ENCODE measurements at regions not wholly inside any gene's neighbourhood (a gene's known extent, or its start where the extent isn't known, plus 50 kb on each side); places are given as distances from the start of the nearest gene placed in this dataset.

DNA sequence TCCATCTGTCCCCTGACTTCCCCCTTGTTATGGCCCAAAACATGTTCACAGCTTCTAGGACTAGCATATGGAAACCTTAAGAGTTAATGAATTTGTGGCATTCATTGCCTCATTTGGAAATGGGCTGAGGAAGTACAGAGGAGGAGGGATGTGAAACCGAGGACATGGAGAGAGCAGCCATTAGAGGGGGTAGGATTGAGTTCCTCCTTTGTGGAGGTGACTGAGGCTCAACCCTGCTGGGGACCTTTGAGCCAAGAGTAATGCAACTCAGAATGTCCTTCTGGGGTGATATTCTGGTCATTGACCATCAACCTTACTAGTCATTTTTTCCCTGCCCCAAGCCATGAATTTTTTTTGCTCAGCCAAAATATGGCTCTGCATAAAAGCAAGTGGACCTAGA, 109.4 kb downstream of the ZNF518B start:
- H3K36me3 ChIP-seq = no peaks in the 10 kb centered on the region
- no peak overlapping the region for H3K4me3 ChIP-seq
- no peaks in the 10 kb centered on the region; the same call in 1 of the 2 replicates for H3K9me3 ChIP-seq (replicated peaks)
- peaks cover 11% of the 10 kb centered on the region; the same call in 1 of the 2 replicates for H3K4me1 ChIP-seq
- no peak for DNase-seq
- H3K27ac ChIP-seq = no peak overlapping the region
- peaks cover 3% of the 10 kb centered on the region; the same call in 1 of the 2 replicates for H3K27me3 ChIP-seq

DNA sequence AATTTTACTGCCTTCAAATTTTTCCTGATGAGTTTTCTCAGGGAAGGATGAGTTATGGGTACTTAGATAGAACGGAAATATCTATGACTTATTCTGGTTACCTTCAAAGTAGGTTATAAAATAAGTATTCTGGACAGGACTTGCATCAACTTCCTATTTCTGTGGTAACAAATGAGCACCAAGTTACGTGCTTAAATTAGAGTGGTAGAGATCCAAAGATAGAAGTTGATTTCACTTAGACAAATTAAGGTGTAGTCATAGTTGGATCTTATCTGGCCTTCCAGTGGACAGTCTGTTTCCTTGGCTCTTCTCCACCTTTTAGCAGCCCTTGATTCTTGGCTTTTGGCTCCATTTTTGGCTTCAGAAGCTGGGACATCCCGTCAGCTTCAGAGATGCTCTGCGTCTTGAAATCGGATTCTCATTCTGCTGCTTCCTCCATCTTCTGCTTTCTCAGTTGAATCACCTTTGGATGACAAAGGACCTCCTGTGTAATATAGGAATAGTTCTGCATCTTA, 109.9 kb downstream of the ZNF518B start:
- Histone ChIP-seq H3K36me3 (no peaks in the 10 kb centered on the region), H3K27ac (no peak overlapping the region), H3K27me3 (peaks cover 3% of the 10 kb centered on the region; the same call in 1 of the 2 replicates), H3K4me3 (no peak overlapping the region), H3K9me3 (replicated peaks) (no peaks in the 10 kb centered on the region; the same call in 1 of the 2 replicates), H3K4me1 (peaks cover 11% of the 10 kb centered on the region; the same call in 1 of the 2 replicates)
- DNase-seq = no peak

DNA sequence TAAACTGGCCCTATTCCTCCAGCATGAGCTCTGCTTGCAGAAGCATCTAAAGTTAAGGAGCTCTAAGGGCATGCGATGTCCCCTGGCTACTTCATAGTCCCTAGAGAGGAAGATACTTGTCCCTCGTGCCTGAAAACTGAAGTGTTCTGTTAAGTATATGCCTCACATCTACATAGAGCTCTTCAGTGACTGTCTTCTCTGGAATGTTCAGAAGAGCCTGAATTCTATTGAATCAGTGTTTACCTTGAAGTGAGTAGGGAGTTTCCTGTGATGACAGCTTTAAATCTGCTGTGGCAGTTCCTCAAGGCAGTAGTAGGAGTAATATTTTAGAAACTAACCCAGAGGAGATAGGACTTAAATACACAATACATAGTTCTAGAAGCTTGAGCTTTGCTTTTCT, 111.2 kb downstream of the ZNF518B start:
- no peak for DNase-seq
- no peak overlapping the region for H3K27ac ChIP-seq

DNA sequence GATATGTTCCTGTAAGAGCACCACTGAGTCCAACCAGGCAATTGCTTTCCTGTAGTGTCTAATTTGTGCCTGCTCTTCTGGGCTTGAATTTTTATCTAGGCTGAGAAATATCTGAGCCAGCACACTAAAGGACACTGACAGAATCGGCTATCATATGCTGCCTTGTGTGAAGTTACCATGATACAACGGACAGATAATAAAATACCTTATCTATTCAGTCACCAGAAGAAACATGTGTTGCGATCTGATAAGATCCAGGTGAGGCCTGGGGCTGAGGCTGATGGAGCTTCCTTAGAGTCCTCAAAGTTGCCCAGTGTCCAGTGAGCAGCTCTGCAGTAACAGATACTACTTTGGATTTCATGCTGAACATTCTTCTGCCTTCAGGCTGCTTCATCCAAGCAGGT, 111.8 kb downstream of the ZNF518B start:
- H3K36me3 ChIP-seq = no peaks in the 10 kb centered on the region
- H3K4me1 ChIP-seq = peaks cover 17% of the 10 kb centered on the region
- no peaks in the 10 kb centered on the region; the same call in 1 of the 2 replicates for H3K9me3 ChIP-seq (replicated peaks)
- H3K27me3 ChIP-seq = peaks cover 9% of the 10 kb centered on the region
- no peak overlapping the region for H3K4me3 ChIP-seq
- DNase-seq = no peak
- H3K27ac ChIP-seq = no peak overlapping the region

More for the DNA sequence above, 111.2 kb downstream of the ZNF518B start:
- H3K9me3 ChIP-seq (replicated peaks) = no peaks in the 10 kb centered on the region; the same call in 1 of the 2 replicates
- peaks cover 17% of the 10 kb centered on the region for H3K4me1 ChIP-seq
- H3K4me3 ChIP-seq = no peak overlapping the region
- no peaks in the 10 kb centered on the region for H3K36me3 ChIP-seq
- H3K27me3 ChIP-seq = peaks cover 9% of the 10 kb centered on the region

DNA sequence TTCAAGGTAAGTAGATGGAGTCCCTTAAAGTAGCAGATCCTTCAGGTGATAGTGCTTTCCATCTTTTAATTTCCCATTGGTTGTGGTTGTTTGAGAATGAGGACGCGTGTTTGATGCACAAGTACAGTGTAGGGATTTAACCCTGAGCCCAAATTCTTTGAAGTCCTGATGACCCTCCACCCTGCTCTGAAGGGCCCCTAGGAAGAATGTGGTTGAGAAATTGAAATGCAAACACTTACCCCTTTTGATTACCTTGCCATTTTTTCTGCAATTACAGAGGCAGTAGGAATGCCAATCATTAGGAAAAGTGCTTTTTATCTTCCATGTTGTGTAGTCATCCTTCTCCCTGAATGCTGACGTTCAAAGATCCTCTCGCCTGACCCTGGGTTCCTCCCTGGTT, 112.4 kb downstream of the ZNF518B start:
- DNase-seq = no peak
- Histone ChIP-seq H3K36me3 (no peaks in the 10 kb centered on the region), H3K27me3 (peaks cover 9% of the 10 kb centered on the region), H3K4me1 (peaks cover 17% of the 10 kb centered on the region), H3K9me3 (replicated peaks) (no peaks in the 10 kb centered on the region; the same call in 1 of the 2 replicates), H3K4me3 (no peak overlapping the region), H3K27ac (no peak overlapping the region)

DNA sequence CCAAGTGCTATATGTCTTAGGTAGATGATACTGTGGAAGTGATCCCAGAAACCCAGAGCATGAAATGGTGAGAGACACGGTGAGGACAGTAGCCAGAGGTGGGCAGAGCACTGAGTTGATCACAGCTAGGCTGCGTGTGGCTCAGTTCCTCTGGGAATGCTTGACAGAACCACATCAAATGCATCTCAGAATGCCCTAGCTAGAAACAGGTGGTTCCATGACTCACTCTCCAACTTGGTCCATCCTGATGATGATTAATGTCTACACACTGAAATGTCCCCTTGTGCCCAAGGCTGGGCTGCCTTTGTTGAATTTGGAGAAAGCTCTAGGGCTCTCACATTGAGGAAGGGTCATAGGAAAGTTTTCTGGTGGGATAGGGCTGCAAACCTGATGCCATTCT, 113.6 kb downstream of the ZNF518B start:
- Histone ChIP-seq H3K9me3 (replicated peaks) (no peaks in the 10 kb centered on the region; the same call in 1 of the 2 replicates), H3K36me3 (no peaks in the 10 kb centered on the region), H3K27me3 (peaks cover 6% of the 10 kb centered on the region), H3K4me1 (peaks cover 17% of the 10 kb centered on the region), H3K4me3 (no peak overlapping the region), H3K27ac (no peak overlapping the region)
- peak; percentile 11 to 25 for DNase-seq

DNA sequence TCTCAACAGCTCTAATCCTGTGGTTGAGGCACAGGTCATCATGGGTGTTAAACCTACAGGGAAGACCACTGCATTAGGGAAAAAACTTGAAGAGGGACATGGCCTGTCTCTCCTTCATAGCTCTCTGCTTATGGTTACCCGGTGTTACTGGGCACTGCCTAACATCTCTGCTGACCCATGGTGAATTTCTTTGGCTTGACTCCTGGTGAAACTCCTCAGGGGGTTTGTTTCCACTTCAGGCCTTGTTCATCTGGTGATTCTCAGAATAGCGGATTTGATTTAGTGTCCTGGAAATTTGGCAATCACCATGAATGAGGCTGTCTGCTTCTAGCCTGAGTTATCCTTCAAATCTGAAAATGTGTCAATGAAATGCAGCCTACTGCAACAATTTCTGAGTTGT, 114.4 kb downstream of the ZNF518B start:
- DNase-seq = no peak
- no peaks in the 10 kb centered on the region; the same call in 1 of the 2 replicates for H3K9me3 ChIP-seq (replicated peaks)
- H3K36me3 ChIP-seq = no peaks in the 10 kb centered on the region
- H3K27me3 ChIP-seq = peaks cover 6% of the 10 kb centered on the region
- no peak overlapping the region for H3K4me3 ChIP-seq
- peaks cover 17% of the 10 kb centered on the region for H3K4me1 ChIP-seq
- H3K27ac ChIP-seq = no peak overlapping the region

DNA sequence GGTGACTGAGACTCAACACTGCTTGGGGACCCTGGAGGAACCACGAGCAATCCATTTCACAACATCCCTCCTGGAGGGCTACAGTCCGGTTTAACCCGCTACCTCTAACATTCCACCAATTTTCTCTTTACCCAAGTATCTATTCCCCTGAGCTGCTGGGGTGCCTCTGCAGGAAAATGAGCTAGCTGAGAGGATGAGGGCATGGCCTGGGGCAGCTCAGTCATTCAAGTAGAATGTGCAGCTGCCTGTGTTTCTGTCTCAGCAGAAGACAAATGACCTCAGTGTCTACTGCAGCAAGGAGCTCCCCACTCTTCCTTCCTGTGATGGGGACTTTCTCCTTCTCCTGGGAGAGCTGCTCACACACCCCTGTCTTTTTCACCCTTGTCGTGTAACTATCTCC, 120.8 kb downstream of the ZNF518B start:
- Histone ChIP-seq H3K4me3 (no peak overlapping the region), H3K4me1 (peaks cover 10% of the 10 kb centered on the region), H3K9me3 (replicated peaks) (no peaks in the 10 kb centered on the region), H3K36me3 (no peaks in the 10 kb centered on the region), H3K27me3 (peaks cover under 1% of the 10 kb centered on the region; the same call in 1 of the 2 replicates), H3K27ac (peak overlapping the region; percentile 36)
- peak; percentile 63 to 64 for DNase-seq

DNA sequence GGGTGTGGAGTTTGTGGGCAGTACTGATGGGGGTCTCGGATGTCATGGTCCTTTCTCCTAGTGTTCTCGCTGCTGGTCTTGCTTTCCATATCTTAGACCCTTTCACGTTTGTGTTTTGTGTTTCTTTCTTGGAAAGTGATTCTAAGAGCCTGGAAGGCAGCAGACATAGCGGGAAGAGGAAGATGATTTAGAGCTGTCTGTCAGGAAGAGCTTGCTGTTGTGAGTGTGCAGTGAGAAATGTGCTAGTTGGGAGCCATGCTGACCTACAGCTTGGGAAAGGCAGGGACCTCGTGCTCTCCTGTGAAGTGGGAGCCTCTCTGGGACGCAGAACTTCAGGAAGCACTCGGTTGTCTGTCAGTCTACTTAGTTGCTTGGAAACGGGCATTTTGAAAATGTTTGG, 122.2 kb downstream of the ZNF518B start:
- Histone ChIP-seq H3K4me1 (peaks cover 8% of the 10 kb centered on the region), H3K36me3 (no peaks in the 10 kb centered on the region), H3K27ac (no peak overlapping the region), H3K27me3 (no peaks in the 10 kb centered on the region), H3K9me3 (replicated peaks) (no peaks in the 10 kb centered on the region), H3K4me3 (no peak overlapping the region)
- DNase-seq = no peak

DNA sequence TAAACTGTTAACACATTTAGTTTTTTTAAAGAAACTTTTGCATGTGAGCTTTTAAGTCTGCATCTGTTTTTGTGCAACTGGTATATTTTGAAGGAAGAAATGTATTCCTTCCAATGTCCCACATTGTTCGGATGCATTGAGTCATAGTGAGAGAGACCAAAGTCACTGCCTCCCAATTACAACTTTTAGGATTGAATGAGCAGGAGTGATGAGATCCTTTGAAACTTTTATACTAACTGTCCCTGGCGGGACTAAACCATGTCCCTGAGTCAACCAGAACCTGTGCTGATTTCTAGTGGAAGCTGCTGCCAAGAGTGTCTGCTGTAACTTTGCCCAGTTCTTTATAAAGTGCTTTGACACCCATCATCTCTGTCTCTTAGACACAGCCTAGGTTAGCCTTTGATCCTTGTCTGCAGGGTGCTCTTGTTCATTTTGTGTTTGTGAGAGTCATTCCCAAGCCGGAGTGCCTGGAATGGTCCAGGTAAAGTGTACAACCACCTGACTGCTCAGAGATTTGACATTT, 122.7 kb downstream of the ZNF518B start:
- DNase-seq = no peak
- Histone ChIP-seq H3K4me3 (no peak overlapping the region), H3K27me3 (no peaks in the 10 kb centered on the region), H3K36me3 (no peaks in the 10 kb centered on the region), H3K4me1 (peaks cover 8% of the 10 kb centered on the region), H3K27ac (no peak overlapping the region), H3K9me3 (replicated peaks) (no peaks in the 10 kb centered on the region)

DNA sequence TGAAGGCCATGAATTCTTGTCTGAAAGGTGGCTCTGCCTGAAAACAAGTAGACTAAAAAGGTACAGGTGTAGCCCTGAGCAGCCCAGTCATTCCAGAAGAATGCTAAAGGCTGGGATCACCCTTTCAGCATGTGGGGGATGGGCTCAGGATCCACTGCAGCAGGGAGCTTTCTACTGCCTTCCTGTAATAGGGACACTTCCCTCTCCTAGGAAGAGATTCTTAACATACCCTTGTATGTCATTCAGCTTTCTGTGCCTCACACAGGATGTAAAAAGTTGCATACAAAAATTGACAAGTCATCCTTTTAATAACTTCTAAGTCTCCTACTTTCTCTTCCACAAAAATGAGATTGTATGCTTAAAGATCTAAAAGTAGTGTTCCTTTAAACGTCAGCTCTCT, 123.3 kb downstream of the ZNF518B start:
- Histone ChIP-seq H3K27me3 (no peaks in the 10 kb centered on the region), H3K36me3 (no peaks in the 10 kb centered on the region), H3K4me1 (peaks cover 8% of the 10 kb centered on the region), H3K4me3 (no peak overlapping the region), H3K27ac (no peak overlapping the region), H3K9me3 (replicated peaks) (no peaks in the 10 kb centered on the region)
- no peak for DNase-seq

DNA sequence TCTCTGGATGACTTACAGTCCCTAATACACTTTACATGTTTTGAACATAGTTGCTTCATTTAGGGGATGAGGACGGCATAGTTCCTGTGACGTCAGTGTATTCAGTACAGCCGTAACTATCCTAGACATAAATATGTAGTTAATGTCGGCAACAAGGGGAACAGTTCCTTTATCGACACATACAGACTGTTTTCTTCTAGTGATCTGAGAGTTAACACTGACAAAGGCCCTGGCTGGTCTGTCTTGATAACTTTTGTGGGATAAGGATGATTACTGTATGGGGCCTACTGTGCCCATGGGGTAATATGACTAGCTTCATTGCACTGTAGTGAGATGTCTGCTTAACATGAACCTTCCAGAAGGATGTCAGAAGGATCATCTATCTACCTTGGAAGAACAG, 131.2 kb downstream of the ZNF518B start:
- Histone ChIP-seq H3K36me3 (no peaks in the 10 kb centered on the region), H3K4me1 (no peaks in the 10 kb centered on the region), H3K27me3 (peaks cover 3% of the 10 kb centered on the region; the same call in 1 of the 2 replicates), H3K27ac (no peak overlapping the region), H3K4me3 (no peak overlapping the region), H3K9me3 (replicated peaks) (no peaks in the 10 kb centered on the region)
- no peak for DNase-seq

DNA sequence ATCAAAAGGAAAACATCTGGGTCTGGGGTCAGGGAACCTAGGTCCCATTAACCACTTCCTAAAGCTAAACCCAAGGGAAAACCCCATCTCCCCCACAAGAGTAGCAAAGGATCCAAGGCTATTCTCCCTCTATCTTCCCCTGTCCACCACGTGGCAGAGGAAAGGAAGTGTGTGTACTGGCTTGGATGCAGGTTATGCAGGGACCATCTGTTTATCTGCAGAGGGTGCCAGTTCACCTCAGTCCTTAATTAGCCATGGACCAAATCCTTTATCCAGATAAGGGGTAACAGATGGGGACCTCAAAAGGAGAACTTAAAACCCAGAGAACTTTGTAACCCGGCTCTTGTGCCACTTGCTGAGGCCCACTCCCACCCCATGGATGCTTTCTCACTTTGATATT, 135.3 kb downstream of the ZNF518B start:
- DNase-seq = no peak
- H3K27me3 ChIP-seq = peaks cover under 1% of the 10 kb centered on the region; the same call in 1 of the 2 replicates
- no peak overlapping the region for H3K27ac ChIP-seq
- no peak overlapping the region for H3K4me3 ChIP-seq
- H3K36me3 ChIP-seq = no peaks in the 10 kb centered on the region
- no peaks in the 10 kb centered on the region for H3K9me3 ChIP-seq (replicated peaks)
- no peaks in the 10 kb centered on the region for H3K4me1 ChIP-seq

DNA sequence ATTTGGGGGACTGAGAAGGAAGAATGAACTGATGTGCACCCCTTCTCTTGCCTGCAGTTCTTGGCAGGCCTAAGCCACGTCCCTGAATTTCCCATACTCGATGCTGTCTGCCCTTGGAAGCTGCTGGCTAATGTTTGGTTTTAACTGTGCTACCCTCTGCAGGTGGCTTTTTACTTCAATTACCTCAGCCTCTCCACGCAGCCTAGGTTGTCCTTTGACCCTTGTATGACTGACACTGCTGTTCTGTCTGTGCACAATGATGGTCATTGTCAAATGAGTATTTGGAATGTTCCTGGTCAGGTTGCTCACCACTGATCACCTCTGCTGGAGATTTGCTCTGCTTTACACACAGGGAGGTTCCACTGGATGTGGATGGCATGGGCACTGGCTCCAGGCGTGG, 137.1 kb downstream of the ZNF518B start:
- no peak overlapping the region for H3K27ac ChIP-seq
- no peaks in the 10 kb centered on the region for H3K36me3 ChIP-seq
- no peak overlapping the region for H3K4me3 ChIP-seq
- no peaks in the 10 kb centered on the region for H3K4me1 ChIP-seq
- DNase-seq = no peak
- H3K9me3 ChIP-seq (replicated peaks) = no peaks in the 10 kb centered on the region
- H3K27me3 ChIP-seq = no peaks in the 10 kb centered on the region; the same call in 1 of the 2 replicates

DNA sequence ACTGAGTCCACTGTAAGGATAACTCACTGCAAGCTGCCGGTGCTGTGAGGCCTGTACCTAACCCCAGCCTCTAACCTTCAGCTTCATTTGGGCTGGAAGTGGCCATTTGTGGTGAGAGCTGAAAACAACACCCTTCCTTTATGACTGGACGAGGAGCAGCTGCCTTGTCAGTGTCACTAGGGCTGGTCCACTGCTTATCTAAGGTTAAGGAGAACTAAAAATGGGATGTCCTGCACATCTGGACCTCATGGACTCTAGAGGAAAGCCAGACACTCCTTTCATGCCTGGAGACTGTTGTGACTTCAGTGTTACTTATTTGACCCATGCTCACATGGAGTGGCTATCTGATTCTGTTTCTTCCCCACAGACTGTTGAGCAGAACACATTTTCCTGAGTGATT, 139.9 kb downstream of the ZNF518B start:
- DNase-seq = no peak
- Histone ChIP-seq H3K4me1 (no peaks in the 10 kb centered on the region), H3K36me3 (no peaks in the 10 kb centered on the region), H3K27ac (no peak overlapping the region), H3K27me3 (no peaks in the 10 kb centered on the region; the same call in 1 of the 2 replicates), H3K9me3 (replicated peaks) (no peaks in the 10 kb centered on the region), H3K4me3 (no peak overlapping the region)

DNA sequence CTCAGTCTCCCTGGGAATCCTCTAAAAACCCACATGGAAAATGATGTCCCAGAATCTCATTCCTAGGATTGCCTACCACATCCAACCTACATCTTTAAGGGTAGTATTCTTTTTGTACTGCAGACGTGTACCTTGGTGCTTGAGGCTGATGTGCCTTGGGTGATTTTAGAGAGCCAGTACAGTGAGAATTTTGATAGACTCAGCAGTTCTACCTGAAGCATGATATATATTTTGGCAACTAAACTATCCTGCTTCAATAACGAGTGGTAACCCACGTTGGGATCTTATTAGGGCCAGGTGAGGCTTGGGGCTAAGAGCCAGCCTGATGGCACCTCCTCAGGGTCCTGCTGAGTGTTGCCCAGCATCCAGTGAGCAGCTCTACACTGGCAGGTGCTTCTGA, 140.4 kb downstream of the ZNF518B start:
- H3K27ac ChIP-seq = no peak overlapping the region
- no peaks in the 10 kb centered on the region for H3K36me3 ChIP-seq
- H3K4me3 ChIP-seq = no peak overlapping the region
- no peaks in the 10 kb centered on the region for H3K4me1 ChIP-seq
- H3K9me3 ChIP-seq (replicated peaks) = no peaks in the 10 kb centered on the region
- no peaks in the 10 kb centered on the region; the same call in 1 of the 2 replicates for H3K27me3 ChIP-seq
- no peak for DNase-seq

Measured in SJCRH30 (cell line).